HepG2 (cell line): ENCODE measurements at regions not wholly inside any gene's neighbourhood (a gene's known extent, or its start where the extent isn't known, plus 50 kb on each side); places are given as distances from the start of the nearest gene placed in this dataset.

Experiments
- ATAC-seq: fragments of 200-7000 bp; cut with Tn5 transposase; 3 replicates; pipeline ENCODE4 v1.9.1; 2020; ENCODE audit warnings: mild to moderate bottlenecking, moderate library complexity
- BruUV-seq: library from RNA; stranded (reverse); fragments of 400-500 nt; replicated peaks from 2 replicates; lab custom pipeline; 2021; lab: Mats Ljungman, UMichigan
- CTCF ChIA-PET: fragments of 300-600 bp; formaldehyde crosslinking; extraction: SDS; loops from one replicate; lab custom pipeline; 2021; ENCODE audit warnings: low total read pairs, inconsistent platforms, low intra/inter-chr PET ratio; lab: Yijun Ruan, JAX
- POLR2A ChIA-PET: fragments of 350-600 bp; sonication (Branson Sonifier 250); formaldehyde crosslinking; loops from one replicate; lab custom pipeline; 2020; ENCODE audit warnings: antibody characterized with exemption, inconsistent platforms; lab: Yijun Ruan, JAX
- DNase-seq: peaks from one replicate; pipeline ENCODE4 v3.0.0-alpha.2; 2015; ENCODE audit warnings: low spot score
- FAIRE-seq: peaks from 3 replicates; lab custom pipeline; 2011; peaks lifted over from hg19 to GRCh38; lab: Jason Lieb, UNC
- H2AFZ ChIP-seq: one replicate; pipeline ENCODE4 v1.6.1; 2011; ENCODE audit warnings: low read length, inconsistent platforms
- H3K27ac ChIP-seq: fragments of 300-600 bp; 3 replicates; pipeline ENCODE4 v1.8.0; 2011; ENCODE audit warnings: mixed run types, mild to moderate bottlenecking, mixed read lengths, low read length, inconsistent platforms; ENCODE audit not compliant: insufficient read depth; ENCODE audit errors: extremely low read length
- H3K27me3 ChIP-seq, 2 experiments: fragments of 200-600 bp in 1 of 2; 2 replicates in 1 of 2; 3 replicates in 1 of 2; pipeline versions ENCODE4 v1.6.0 to v1.8.0; 2011; ENCODE audit warnings: low read length in 2 of 2, mild to moderate bottlenecking in 2 of 2, moderate library complexity in 2 of 2, inconsistent platforms in 1 of 2; ENCODE audit not compliant: insufficient read depth in 2 of 2, control insufficient read depth in 1 of 2
- H3K36me3 ChIP-seq, 2 experiments: fragments of 200-600 bp in 1 of 2; replicated peaks in 1 of 2; 2 replicates in 1 of 2; 3 replicates in 1 of 2; pipeline versions ENCODE4 v1.5.1 to v1.8.0; 2011; ENCODE audit warnings: low read length in 2 of 2, inconsistent platforms in 1 of 2; ENCODE audit not compliant: insufficient read depth in 2 of 2, control insufficient read depth in 1 of 2
- H3K4me1 ChIP-seq: 2 replicates; pipeline ENCODE4 v1.5.1; 2012; ENCODE audit warnings: low read length, inconsistent platforms; ENCODE audit not compliant: insufficient read depth
- H3K4me2 ChIP-seq: 2 replicates; pipeline ENCODE4 v1.6.0; 2011; ENCODE audit warnings: low read depth, low read length, inconsistent platforms
- H3K4me3 ChIP-seq, 3 experiments: fragments of 200-600 bp in 1 of 3; sonication (generic), shearing (Covaris generic) in 1 of 3; replicated peaks in 1 of 3; 2 replicates each; pipeline ENCODE4 v1.5.1; 2011 to 2016; ENCODE audit warnings: low read length in 3 of 3, inconsistent platforms in 2 of 3, low read depth in 2 of 3, mild to moderate bottlenecking in 2 of 3, control low read depth in 1 of 3, mixed read lengths in 1 of 3; ENCODE audit not compliant: insufficient read depth in 1 of 3
- H3K79me2 ChIP-seq: one replicate; pipeline ENCODE4 v1.6.1; 2011; ENCODE audit warnings: low read length, inconsistent platforms; ENCODE audit not compliant: insufficient read depth
- H3K9ac ChIP-seq: 2 replicates; pipeline ENCODE4 v1.6.0; 2011; ENCODE audit warnings: mild to moderate bottlenecking, low read depth, low read length, inconsistent platforms; ENCODE audit not compliant: insufficient read depth
- H3K9me3 ChIP-seq: 2 replicates; pipeline ENCODE4 v1.5.1; 2012; ENCODE audit warnings: mild to moderate bottlenecking, low read length
- H4K20me1 ChIP-seq: 2 replicates; pipeline ENCODE4 v1.6.0; 2011; ENCODE audit warnings: inconsistent platforms, mild to moderate bottlenecking, low read length, moderate library complexity; ENCODE audit not compliant: insufficient read depth
- DDIT3 ChIP-seq: sonication (generic); formaldehyde crosslinking; IDR thresholded peaks from 2 replicates; pipeline ENCODE4 v1.4.0; 2020; ENCODE audit warnings: mild to moderate bottlenecking, missing genetic modification reagents
- GATAD1 ChIP-seq: IDR thresholded peaks from 2 replicates; pipeline ENCODE4 v1.6.1; 2016; ENCODE audit warnings: missing genetic modification reagents, missing compliant biosample characterization
- HNF1A ChIP-seq, 2 experiments: sonication (generic) in 1 of 2; formaldehyde crosslinking in 1 of 2; IDR thresholded peaks; 2 replicates each; pipeline versions ENCODE4 v1.4.0 to v1.6.1; 2016 to 2020; ENCODE audit warnings: borderline replicate concordance in 1 of 2, low read depth in 1 of 2, mild to moderate bottlenecking in 1 of 2, missing genetic modification reagents in 1 of 2
- KLF6 ChIP-seq: IDR thresholded peaks from 2 replicates; pipeline ENCODE4 v1.8.0; 2016; ENCODE audit warnings: missing biosample characterization, missing genetic modification reagents
- MXD4 ChIP-seq: IDR thresholded peaks from 2 replicates; pipeline ENCODE4 v1.6.1; 2016; ENCODE audit warnings: mild to moderate bottlenecking, missing biosample characterization, missing genetic modification reagents
- PAF1 ChIP-seq: IDR thresholded peaks from 2 replicates; pipeline ENCODE4 v1.6.1; 2016; ENCODE audit warnings: missing genetic modification reagents, missing compliant biosample characterization
- ZNF121 ChIP-seq: sonication (generic); formaldehyde crosslinking; IDR thresholded peaks from 2 replicates; pipeline ENCODE4 v1.5.0; 2020; ENCODE audit warnings: mild to moderate bottlenecking, missing genetic modification reagents
- ZNF160 ChIP-seq: sonication (generic); formaldehyde crosslinking; IDR thresholded peaks from 2 replicates; pipeline ENCODE4 v1.8.0; 2022; ENCODE audit warnings: mild to moderate bottlenecking, inconsistent platforms, missing genetic modification reagents
- ZNF44 ChIP-seq: sonication (generic); formaldehyde crosslinking; IDR thresholded peaks from 2 replicates; pipeline ENCODE4 v1.5.1; 2020; ENCODE audit warnings: mild to moderate bottlenecking, missing genetic modification reagents
- WGBS: methylation state at CpG from one replicate; pipeline ENCODE4 v1.1.6; 2017; ENCODE audit warnings: low lambda C conversion rate; 5-methylcytosine and 5-hydroxymethylcytosine counted together
- in situ Hi-C: cut with HindIII; loops from 2 replicates; pipeline ENCODE4 v1.10.0; 2017; ENCODE audit warnings: low pct_unique_long_range_greater_than_20kb; ENCODE audit not compliant: extremely low pct_ligation_motif_present
- intact Hi-C: fragments of 100-400 bp; cut with micrococcal nuclease; formaldehyde crosslinking; loops from one replicate; pipeline ENCODE4 v1.10.0; 2022; ENCODE audit not compliant: unreplicated experiment
- TF ChIP-seq, protein P1 (sequence below): sonication (generic); formaldehyde crosslinking; IDR thresholded peaks from 2 replicates; pipeline ENCODE4 v1.4.0; 2020; ENCODE audit warnings: missing genetic modification reagents
- TF ChIP-seq, protein P2 (sequence below): sonication (generic); formaldehyde crosslinking; IDR thresholded peaks from 2 replicates; pipeline ENCODE4 v1.4.0; 2020; ENCODE audit warnings: missing genetic modification reagents, borderline replicate concordance
- TF ChIP-seq, protein P3 (sequence below): sonication (generic); formaldehyde crosslinking; IDR thresholded peaks from 2 replicates; pipeline ENCODE4 v1.9.0; 2022; ENCODE audit warnings: low read depth, missing genetic modification reagents

GRCh38 chr3:74469151-74469550 is 145.3 kb downstream of the CNTN3 start:
- Histone ChIP-seq H3K79me2 (no peaks in the 10 kb centered on the region), H2AFZ (no peak overlapping the region), H3K4me3 (no peak overlapping the region), H3K36me3 (no peaks in the 10 kb centered on the region), H3K4me1 (no peaks in the 10 kb centered on the region), H3K27ac (no peak overlapping the region), H3K4me2 (no peak overlapping the region), H3K9ac (no peak overlapping the region), H3K9me3 (no peaks in the 10 kb centered on the region), H4K20me1 (no peaks in the 10 kb centered on the region), H3K27me3 (no peaks in the 10 kb centered on the region; a peak in 1 of 5 replicates)
- ChIA-PET POLR2A (no interaction called here), CTCF (no interaction called here)
- ATAC-seq (no peak), FAIRE-seq (no peak), DNase-seq (no peak)
- 29% methylated on average over 3 of the region's 3 CpGs for WGBS
- in situ Hi-C loops (no loop called here), intact Hi-C loops (no loop called here)
- no TSS peak for BruUV-seq
- TF ChIP-seq PAF1 (CRISPR knock-in tag): no peak
- TF ChIP-seq, protein P1, sequence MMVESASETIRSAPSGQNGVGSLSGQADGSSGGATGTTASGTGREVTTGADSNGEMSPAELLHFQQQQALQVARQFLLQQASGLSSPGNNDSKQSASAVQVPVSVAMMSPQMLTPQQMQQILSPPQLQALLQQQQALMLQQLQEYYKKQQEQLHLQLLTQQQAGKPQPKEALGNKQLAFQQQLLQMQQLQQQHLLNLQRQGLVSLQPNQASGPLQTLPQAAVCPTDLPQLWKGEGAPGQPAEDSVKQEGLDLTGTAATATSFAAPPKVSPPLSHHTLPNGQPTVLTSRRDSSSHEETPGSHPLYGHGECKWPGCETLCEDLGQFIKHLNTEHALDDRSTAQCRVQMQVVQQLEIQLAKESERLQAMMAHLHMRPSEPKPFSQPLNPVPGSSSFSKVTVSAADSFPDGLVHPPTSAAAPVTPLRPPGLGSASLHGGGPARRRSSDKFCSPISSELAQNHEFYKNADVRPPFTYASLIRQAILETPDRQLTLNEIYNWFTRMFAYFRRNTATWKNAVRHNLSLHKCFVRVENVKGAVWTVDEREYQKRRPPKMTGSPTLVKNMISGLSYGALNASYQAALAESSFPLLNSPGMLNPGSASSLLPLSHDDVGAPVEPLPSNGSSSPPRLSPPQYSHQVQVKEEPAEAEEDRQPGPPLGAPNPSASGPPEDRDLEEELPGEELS (CRISPR knock-in tag): no peak
- no peak for TF ChIP-seq ZNF160 (CRISPR knock-in tag)
- no peak for TF ChIP-seq HNF1A (IDR thresholded peaks at IDR 0.05; ENCODE audit: low read depth)
- TF ChIP-seq HNF1A (CRISPR knock-in tag; IDR thresholded peaks at IDR 0.05; ENCODE audit: borderline replicate concordance): no peak
- TF ChIP-seq GATAD1 (CRISPR knock-in tag): no peak
- no peak for TF ChIP-seq ZNF121 (CRISPR knock-in tag)
- TF ChIP-seq, protein P2, sequence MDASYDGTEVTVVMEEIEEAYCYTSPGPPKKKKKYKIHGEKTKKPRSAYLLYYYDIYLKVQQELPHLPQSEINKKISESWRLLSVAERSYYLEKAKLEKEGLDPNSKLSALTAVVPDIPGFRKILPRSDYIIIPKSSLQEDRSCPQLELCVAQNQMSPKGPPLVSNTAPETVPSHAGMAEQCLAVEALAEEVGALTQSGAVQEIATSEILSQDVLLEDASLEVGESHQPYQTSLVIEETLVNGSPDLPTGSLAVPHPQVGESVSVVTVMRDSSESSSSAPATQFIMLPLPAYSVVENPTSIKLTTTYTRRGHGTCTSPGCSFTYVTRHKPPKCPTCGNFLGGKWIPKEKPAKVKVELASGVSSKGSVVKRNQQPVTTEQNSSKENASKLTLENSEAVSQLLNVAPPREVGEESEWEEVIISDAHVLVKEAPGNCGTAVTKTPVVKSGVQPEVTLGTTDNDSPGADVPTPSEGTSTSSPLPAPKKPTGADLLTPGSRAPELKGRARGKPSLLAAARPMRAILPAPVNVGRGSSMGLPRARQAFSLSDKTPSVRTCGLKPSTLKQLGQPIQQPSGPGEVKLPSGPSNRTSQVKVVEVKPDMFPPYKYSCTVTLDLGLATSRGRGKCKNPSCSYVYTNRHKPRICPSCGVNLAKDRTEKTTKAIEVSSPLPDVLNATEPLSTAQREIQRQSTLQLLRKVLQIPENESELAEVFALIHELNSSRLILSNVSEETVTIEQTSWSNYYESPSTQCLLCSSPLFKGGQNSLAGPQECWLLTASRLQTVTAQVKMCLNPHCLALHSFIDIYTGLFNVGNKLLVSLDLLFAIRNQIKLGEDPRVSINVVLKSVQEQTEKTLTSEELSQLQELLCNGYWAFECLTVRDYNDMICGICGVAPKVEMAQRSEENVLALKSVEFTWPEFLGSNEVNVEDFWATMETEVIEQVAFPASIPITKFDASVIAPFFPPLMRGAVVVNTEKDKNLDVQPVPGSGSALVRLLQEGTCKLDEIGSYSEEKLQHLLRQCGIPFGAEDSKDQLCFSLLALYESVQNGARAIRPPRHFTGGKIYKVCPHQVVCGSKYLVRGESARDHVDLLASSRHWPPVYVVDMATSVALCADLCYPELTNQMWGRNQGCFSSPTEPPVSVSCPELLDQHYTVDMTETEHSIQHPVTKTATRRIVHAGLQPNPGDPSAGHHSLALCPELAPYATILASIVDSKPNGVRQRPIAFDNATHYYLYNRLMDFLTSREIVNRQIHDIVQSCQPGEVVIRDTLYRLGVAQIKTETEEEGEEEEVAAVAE (CRISPR knock-in tag): no peak
- TF ChIP-seq MXD4: no peak
- TF ChIP-seq DDIT3 (CRISPR knock-in tag): no peak
- no peak for TF ChIP-seq ZNF44 (CRISPR knock-in tag)
- no peak for TF ChIP-seq KLF6 (CRISPR knock-in tag)
- TF ChIP-seq, protein P3, sequence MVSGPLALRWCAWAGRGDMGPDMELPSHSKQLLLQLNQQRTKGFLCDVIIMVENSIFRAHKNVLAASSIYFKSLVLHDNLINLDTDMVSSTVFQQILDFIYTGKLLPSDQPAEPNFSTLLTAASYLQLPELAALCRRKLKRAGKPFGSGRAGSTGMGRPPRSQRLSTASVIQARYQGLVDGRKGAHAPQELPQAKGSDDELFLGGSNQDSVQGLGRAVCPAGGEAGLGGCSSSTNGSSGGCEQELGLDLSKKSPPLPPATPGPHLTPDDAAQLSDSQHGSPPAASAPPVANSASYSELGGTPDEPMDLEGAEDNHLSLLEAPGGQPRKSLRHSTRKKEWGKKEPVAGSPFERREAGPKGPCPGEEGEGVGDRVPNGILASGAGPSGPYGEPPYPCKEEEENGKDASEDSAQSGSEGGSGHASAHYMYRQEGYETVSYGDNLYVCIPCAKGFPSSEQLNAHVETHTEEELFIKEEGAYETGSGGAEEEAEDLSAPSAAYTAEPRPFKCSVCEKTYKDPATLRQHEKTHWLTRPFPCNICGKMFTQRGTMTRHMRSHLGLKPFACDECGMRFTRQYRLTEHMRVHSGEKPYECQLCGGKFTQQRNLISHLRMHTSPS: no peak
